Stimulated activated naive CD4-positive, alpha-beta T cell (primary cell): ENCODE measurements at regions not wholly inside any gene's neighbourhood (a gene's known extent, or its start where the extent isn't known, plus 50 kb on each side); places are given as distances from the start of the nearest gene placed in this dataset.
"Not testable (repeated sequence)": the region's sequence is repeated elsewhere in the genome, so short reads cannot be mapped to it uniquely, and the experiment has no call there.

Experiments used
- DNase-seq, 6 experiments: peaks; one replicate each; lab custom pipeline; 2025; lab: John Stamatoyannopoulos, UW

GRCh38 chr16:58983181-58983965 lies 249.3 kb upstream of the GOT2 start:
- not testable (repeated sequence) for DNase-seq

DNA sequence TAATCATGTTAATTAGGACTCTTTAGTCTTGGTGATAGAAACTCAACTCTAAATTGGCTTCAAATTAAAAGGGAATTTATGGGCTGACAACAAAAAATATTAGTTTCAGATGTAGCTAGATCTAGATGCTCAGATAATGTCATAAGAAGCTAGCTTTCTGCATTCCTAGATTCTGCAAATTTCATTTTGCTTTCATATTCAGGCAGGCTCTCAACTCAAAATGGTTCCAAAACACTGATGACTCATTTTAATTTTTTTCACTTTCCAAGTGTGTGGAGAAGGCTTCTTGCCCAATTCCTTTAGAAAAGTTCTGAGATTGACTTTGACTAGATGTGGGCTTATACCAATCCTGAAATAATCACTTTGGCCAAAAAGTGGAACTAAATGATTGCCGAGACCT lies 236.7 kb upstream of the GOT2 start:
- DNase-seq = no peak

GRCh38 chr16:58963479-58963878 lies 229.4 kb upstream of the GOT2 start:
- DNase-seq = no peak

- no peak for DNase-seq
Measured at GRCh38 chr16:58962811-58963210, 228.7 kb upstream of the GOT2 start.

- DNase-seq = no peak
Measured at GRCh38 chr16:58960484-58960883, 226.4 kb upstream of the GOT2 start.

GRCh38 chr16:58960034-58960433 lies 225.9 kb upstream of the GOT2 start:
- DNase-seq = no peak

GRCh38 chr16:58958749-58959148 lies 224.6 kb upstream of the GOT2 start:
- DNase-seq = no peak

- no peak for DNase-seq
Measured at GRCh38 chr16:58948244-58948643, 214.1 kb upstream of the GOT2 start.

DNA sequence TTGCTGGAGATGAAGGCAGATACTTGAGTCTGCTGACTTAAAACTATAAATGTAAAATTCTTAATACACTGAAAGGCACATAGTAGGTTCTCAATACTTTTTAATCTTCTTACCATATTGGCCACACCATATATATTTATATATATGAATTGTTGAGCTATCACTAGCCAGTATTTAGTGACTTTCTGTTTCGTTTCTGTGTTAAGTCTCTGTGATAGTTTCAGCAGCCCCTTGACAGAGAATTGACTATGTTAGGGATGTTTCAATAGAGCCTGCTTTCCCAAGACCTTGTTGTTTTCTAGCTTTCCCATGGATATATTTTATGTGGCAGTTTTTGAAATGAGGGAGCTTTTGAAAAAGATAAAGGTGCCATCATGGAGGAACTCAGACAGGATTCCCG lies 206.5 kb upstream of the GOT2 start:
- DNase-seq = no peak

DNA sequence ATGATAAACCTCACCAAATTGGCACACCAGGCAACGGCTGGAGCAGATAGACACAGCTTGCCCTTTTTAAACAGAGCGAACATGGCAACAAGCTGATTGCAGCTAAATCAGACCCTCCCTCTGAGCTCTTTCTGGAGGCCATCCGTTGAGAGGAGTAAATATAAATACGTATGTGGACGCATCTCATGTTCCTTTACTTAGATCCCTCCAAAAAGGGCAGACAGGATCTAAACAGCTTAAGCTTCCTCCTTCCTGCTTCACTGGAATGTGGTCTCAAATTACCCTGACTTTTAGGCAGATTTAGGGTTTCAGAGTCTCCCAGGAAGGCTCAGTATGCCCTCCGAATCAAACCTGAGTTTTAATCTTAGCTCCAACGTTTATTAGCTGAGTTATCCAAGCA lies 204.7 kb upstream of the GOT2 start:
- no peak for DNase-seq

GRCh38 chr16:58937661-58938060 lies 203.5 kb upstream of the GOT2 start:
- no peak for DNase-seq

GRCh38 chr16:58933186-58933585 lies 199.1 kb upstream of the GOT2 start:
- DNase-seq = no peak

GRCh38 chr16:58931436-58931835 lies 197.3 kb upstream of the GOT2 start:
- no peak for DNase-seq

- DNase-seq = no peak
Measured at GRCh38 chr16:58923094-58923493, 189.0 kb upstream of the GOT2 start.

DNA sequence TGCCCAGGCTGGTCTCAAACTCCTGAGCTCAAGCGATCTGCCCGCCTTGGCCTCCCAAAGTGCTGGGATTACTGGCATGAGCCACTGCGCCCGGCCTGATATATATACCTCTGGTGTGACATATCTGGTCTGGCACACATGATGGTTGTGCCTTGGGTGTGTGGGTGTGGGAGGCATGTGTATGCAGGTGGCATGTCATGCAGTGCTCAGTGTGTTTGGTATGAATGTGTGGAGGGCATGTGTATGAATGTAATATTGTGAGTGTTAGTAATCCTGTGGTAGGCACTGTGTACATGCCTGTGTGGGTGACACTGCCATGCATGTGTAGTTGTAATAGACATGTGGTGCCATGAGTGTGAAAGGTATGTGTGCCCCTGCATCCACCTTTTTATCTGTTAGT lies 179.3 kb upstream of the GOT2 start:
- DNase-seq = no peak

- DNase-seq = no peak
Measured at GRCh38 chr16:58912571-58912970, 178.5 kb upstream of the GOT2 start.

- DNase-seq = no peak
Measured at GRCh38 chr16:58906981-58907715, 173.0 kb upstream of the GOT2 start.

GRCh38 chr16:58904291-58904690 lies 170.2 kb upstream of the GOT2 start:
- no peak for DNase-seq

- DNase-seq = no peak
Measured at GRCh38 chr16:58889516-58889915, 155.4 kb upstream of the GOT2 start.

DNA sequence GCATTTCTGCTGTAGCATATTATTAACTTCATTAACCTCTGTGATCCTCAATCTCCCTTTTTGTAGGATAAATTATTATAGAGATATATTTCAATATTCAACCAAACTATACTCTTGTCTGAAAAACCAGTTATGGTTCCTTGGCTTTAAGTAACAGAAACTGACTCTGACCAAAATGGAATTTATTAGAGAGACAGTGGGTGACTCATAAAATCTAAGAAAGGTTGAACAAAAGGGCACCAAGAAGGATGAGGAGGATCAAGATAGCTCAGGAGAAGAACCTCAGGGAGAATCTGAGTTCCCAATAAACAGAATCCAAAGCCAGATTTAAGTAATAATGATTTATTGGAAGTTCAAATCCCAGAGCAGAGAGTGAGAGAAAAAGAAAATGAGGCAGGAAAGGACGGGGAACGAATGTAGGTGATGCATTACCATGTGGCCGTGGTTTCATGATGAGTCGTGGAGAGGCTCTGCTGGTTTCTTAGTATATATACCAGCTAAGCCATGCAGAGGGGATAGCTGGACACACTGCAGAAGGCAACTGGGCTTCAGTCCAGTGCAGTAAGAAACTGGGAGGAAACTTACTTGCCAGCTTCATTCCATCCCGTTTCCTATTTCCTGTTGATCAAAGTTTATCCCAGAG lies 151.5 kb upstream of the GOT2 start:
- DNase-seq = no peak

DNA sequence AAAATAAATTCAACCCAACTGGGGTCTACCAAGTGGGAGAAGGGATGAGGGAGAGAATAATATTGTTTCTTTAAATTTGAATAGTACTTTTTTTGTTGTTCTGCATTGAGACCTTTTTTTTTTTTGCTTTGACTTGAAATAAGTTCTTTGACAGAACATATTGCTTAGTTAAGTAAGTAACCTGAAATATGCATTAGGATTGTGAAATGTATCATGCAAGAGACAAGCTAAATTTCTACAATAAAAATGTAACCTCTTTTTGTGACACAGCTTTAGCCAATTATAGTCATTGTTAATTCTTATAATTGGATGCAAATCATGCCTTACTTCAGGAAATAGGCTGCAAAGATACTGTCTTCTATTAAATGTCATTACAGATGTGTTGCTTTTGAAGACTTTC lies 150.0 kb upstream of the GOT2 start:
- DNase-seq = no peak

GRCh38 chr16:58883131-58883530 lies 149.0 kb upstream of the GOT2 start:
- DNase-seq = no peak

DNA sequence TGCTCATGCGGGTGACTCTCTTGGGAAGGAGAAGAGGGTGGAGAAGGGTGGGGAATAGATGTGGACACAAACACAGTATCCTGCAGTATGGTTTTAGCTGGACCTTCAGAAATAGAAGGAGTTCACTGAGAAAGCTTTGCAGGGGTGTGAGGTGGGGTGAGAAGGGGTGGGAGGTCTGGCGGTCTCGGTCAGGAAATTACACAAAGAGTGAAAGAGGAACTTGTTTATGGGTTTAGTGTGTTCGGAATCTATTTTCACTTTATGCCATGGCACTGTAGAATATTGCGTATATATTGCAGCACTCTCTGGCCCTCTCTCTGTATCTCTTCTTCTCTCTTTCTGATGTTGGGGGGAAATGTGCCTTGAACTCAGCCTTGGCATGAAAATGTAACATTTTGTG lies 148.2 kb upstream of the GOT2 start:
- no peak for DNase-seq
